GM12878 (cell line): ENCODE measurements at regions not wholly inside any gene's neighbourhood (a gene's known extent, or its start where the extent isn't known, plus 50 kb on each side); places are given as distances from the start of the nearest gene placed in this dataset.
"Not testable (repeated sequence)": the region's sequence is repeated elsewhere in the genome, so short reads cannot be mapped to it uniquely, and the experiment has no call there.

Source experiments
- ATAC-seq: fragments of 200-7000 bp; cut with Tn5 transposase; 3 replicates; pipeline ENCODE4 v1.9.1; 2020; ENCODE audit warnings: mild to moderate bottlenecking, moderate library complexity
- BruUV-seq: library from RNA; stranded (reverse); fragments of 400-500 nt; replicated peaks from 2 replicates; lab custom pipeline; 2021; lab: Mats Ljungman, UMichigan
- CTCF ChIA-PET: fragments of 300-600 bp; sonication (Branson Sonifier 250); formaldehyde crosslinking; extraction: SDS; loops from one replicate; lab custom pipeline; 2021; ENCODE audit warnings: inconsistent platforms; lab: Yijun Ruan, JAX
- POLR2A ChIA-PET: fragments of 350-600 bp; formaldehyde crosslinking; extraction: SDS; loops from one replicate; lab custom pipeline; 2021; ENCODE audit warnings: inconsistent platforms; lab: Charles Lee
- RAD21 ChIA-PET: fragments of 300-600 bp; sonication (Branson Sonifier 250); formaldehyde crosslinking; loops from one replicate; lab custom pipeline; 2023; ENCODE audit warnings: antibody characterized with exemption; ENCODE audit not compliant: unreplicated experiment; lab: Charles Lee
- SMC1A ChIA-PET: fragments of 300-600 bp; sonication (Branson Sonifier 250); formaldehyde crosslinking; loops from one replicate; lab custom pipeline; 2023; ENCODE audit not compliant: unreplicated experiment, uncharacterized antibody; lab: Charles Lee
- DNase-seq: peaks from one replicate; pipeline ENCODE4 v3.0.0-alpha.2; 2011; ENCODE audit warnings: low read depth, low spot score
- FAIRE-seq: peaks from 3 replicates; lab custom pipeline; 2011; peaks lifted over from hg19 to GRCh38; lab: Jason Lieb, UNC
- H2AFZ ChIP-seq: 2 replicates; pipeline ENCODE4 v1.6.0; 2011; ENCODE audit warnings: low read depth, low read length, control low read depth; ENCODE audit not compliant: control insufficient read depth
- H3K27ac ChIP-seq: 2 replicates; pipeline ENCODE4 v1.5.1; 2011; ENCODE audit warnings: control low read depth; ENCODE audit not compliant: control insufficient read depth, insufficient read depth
- H3K27me3 ChIP-seq, 2 experiments: replicated peaks in 1 of 2; 2 replicates each; pipeline versions ENCODE4 v1.6.0 to v1.6.1; 2011; ENCODE audit warnings: low read length in 1 of 2; ENCODE audit not compliant: control insufficient read depth in 2 of 2, insufficient read depth in 2 of 2
- H3K36me3 ChIP-seq, 2 experiments: 2 replicates each; pipeline ENCODE4 v1.5.1; 2011; ENCODE audit warnings: low read length in 1 of 2; ENCODE audit not compliant: control insufficient read depth in 2 of 2, insufficient read depth in 2 of 2
- H3K4me1 ChIP-seq: 2 replicates; pipeline ENCODE4 v1.6.1; 2011; ENCODE audit warnings: mild to moderate bottlenecking, low read length, moderate library complexity, mixed read lengths; ENCODE audit not compliant: control insufficient read depth, insufficient read depth
- H3K4me2 ChIP-seq: 2 replicates; pipeline ENCODE4 v1.6.0; 2011; ENCODE audit warnings: control low read depth; ENCODE audit not compliant: control insufficient read depth, insufficient read depth
- H3K4me3 ChIP-seq: fragments of 200-600 bp; sonication (generic); 2 replicates; pipeline ENCODE4 v1.5.1; 2016
- H3K79me2 ChIP-seq: 2 replicates; pipeline ENCODE4 v1.6.0; 2011; ENCODE audit warnings: low read length; ENCODE audit not compliant: control insufficient read depth, insufficient read depth
- H3K9ac ChIP-seq: 2 replicates; pipeline ENCODE4 v1.8.0; 2011; ENCODE audit warnings: low read length, control low read depth, mixed read lengths; ENCODE audit not compliant: control insufficient read depth, insufficient read depth
- H3K9me3 ChIP-seq: replicated peaks from 3 replicates; pipeline ENCODE4 v1.5.1; 2011; ENCODE audit warnings: mild to moderate bottlenecking, low read length; ENCODE audit not compliant: control insufficient read depth, insufficient read depth
- H4K20me1 ChIP-seq: 2 replicates; pipeline ENCODE4 v1.6.0; 2011; ENCODE audit not compliant: control insufficient read depth, insufficient read depth
- WGBS: methylation state at CpG from one replicate; pipeline ENCODE4 v1.1.6; 2016; ENCODE audit warnings: low lambda C conversion rate; ENCODE audit not compliant: insufficient replicate concordance, insufficient coverage; ENCODE audit errors: missing lambda C conversion rate; 5-methylcytosine and 5-hydroxymethylcytosine counted together
- in situ Hi-C: fragments of 300-500 bp; cut with MboI; formaldehyde crosslinking; loops from 9 replicates; pipeline ENCODE4 v1.14.3; 2018; ENCODE audit warnings: mixed read lengths
- intact Hi-C: fragments of 100-400 bp; cut with micrococcal nuclease; formaldehyde crosslinking; loops from one replicate; pipeline ENCODE4 v1.14.2; 2022; ENCODE audit not compliant: unreplicated experiment

GRCh38 chr10:109809954-109810353, 113.4 kb downstream of the XPNPEP1 start:
- H4K20me1 ChIP-seq, ATAC-seq, CTCF ChIA-PET, in situ Hi-C loops, FAIRE-seq, H3K4me2 ChIP-seq, intact Hi-C loops, H3K9ac ChIP-seq, BruUV-seq, H2AFZ ChIP-seq, H3K4me1 ChIP-seq, H3K79me2 ChIP-seq, SMC1A ChIA-PET, DNase-seq, H3K4me3 ChIP-seq, RAD21 ChIA-PET, H3K36me3 ChIP-seq, POLR2A ChIA-PET, H3K27ac ChIP-seq, H3K27me3 ChIP-seq, H3K9me3 ChIP-seq: not testable (repeated sequence)
- 0% methylated on average over 1 of the region's 1 CpG for WGBS

DNA sequence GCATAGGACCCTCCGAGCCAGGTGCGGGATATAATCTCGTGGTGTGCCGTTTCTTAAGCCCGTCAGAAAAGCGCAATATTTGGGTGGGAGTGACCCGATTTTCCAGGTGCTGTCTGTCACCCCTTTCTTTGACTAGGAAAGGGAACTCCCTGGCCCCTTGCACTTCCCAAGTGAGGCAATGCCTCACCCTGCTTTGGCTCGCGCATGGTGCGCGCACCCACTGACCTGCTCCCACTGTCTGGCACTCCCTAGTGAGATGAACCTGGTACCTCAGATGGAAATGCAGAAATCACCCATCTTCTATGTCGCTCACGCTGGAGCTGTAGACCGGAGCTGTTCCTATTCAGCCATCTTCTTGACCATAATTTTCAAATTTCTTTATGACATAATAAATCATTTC, 122.1 kb downstream of the XPNPEP1 start:
- ATAC-seq, H4K20me1 ChIP-seq, in situ Hi-C loops, SMC1A ChIA-PET, RAD21 ChIA-PET, CTCF ChIA-PET, H3K4me3 ChIP-seq, H3K4me1 ChIP-seq, H3K36me3 ChIP-seq, DNase-seq, intact Hi-C loops, H3K4me2 ChIP-seq, H3K79me2 ChIP-seq, H3K9ac ChIP-seq, BruUV-seq, H3K9me3 ChIP-seq, POLR2A ChIA-PET, H3K27me3 ChIP-seq, H3K27ac ChIP-seq, FAIRE-seq, H2AFZ ChIP-seq: not testable (repeated sequence)
- 75% methylated on average over 14 of the region's 14 CpGs for WGBS
